ENCODE measurements at regions not wholly inside any gene's neighbourhood (a gene's known extent, or its start where the extent isn't known, plus 50 kb on each side); places are given as distances from the start of the nearest gene placed in this dataset.
"Not testable (repeated sequence)": the region's sequence is repeated elsewhere in the genome, so short reads cannot be mapped to it uniquely, and the experiment has no call there.

- Mint-ChIP-seq H3K4me3 (no peak overlapping the region), H3K4me1 (no peaks in the 10 kb centered on the region), H3K36me3 (no peaks in the 10 kb centered on the region), H3K27me3 (ENCODE audit: low read depth in 2 of 2) (no peaks in the 10 kb centered on the region), H3K27ac (no peak overlapping the region), H3K9me3 (peaks cover 0 to 3% of the 10 kb centered on the region in 2 donors)
- H3K36me3 ChIP-seq (ENCODE audit: control insufficient read depth, insufficient read depth, low read length): no peaks in the 10 kb centered on the region
- no peaks in the 10 kb centered on the region for H3K27me3 ChIP-seq (ENCODE audit: control insufficient read depth, insufficient read depth, low read length)
- no peaks in the 10 kb centered on the region for H3K9me3 ChIP-seq (ENCODE audit: control insufficient read depth, insufficient read depth, low read length)
- no peak for DNase-seq
- 89% methylated on average over 6 of the region's 6 CpGs for WGBS (ENCODE audit: insufficient coverage)
- no peak overlapping the region for H3K4me3 ChIP-seq (ENCODE audit: low read length)
- intact Hi-C loops (cut with micrococcal nuclease): no loop called here
- H3K4me1 ChIP-seq (ENCODE audit: control insufficient read depth, insufficient read depth, low read length): no peaks in the 10 kb centered on the region
- no peak for TF ChIP-seq CTCF (IDR thresholded peaks at IDR 0.05)
- no peak overlapping the region for H3K27ac ChIP-seq (ENCODE audit: low read length)
- ATAC-seq: no peak
Measured at GRCh38 chr9:27688954-27689353, 115.7 kb upstream of the C9orf72 start.

- H3K4me3 Mint-ChIP-seq; H3K27me3 Mint-ChIP-seq (ENCODE audit: low read depth in 2 of 2); H3K27ac Mint-ChIP-seq; H3K36me3 Mint-ChIP-seq; DNase-seq; H3K4me1 ChIP-seq (ENCODE audit: control insufficient read depth, insufficient read depth, low read length); H3K4me3 ChIP-seq (ENCODE audit: low read length); H3K4me1 Mint-ChIP-seq; H3K27me3 ChIP-seq (ENCODE audit: control insufficient read depth, insufficient read depth, low read length); H3K36me3 ChIP-seq (ENCODE audit: control insufficient read depth, insufficient read depth, low read length); ATAC-seq; H3K27ac ChIP-seq (ENCODE audit: low read length); H3K9me3 Mint-ChIP-seq; H3K9me3 ChIP-seq (ENCODE audit: control insufficient read depth, insufficient read depth, low read length); intact Hi-C loops (cut with micrococcal nuclease): not testable (repeated sequence)
- WGBS (ENCODE audit: insufficient coverage): 100% methylated on average over 4 of the region's 17 CpGs
Measured at GRCh38 chr9:27690816-27691215, 117.5 kb upstream of the C9orf72 start.

GRCh38 chr9:27699621-27700020 is 126.3 kb upstream of the C9orf72 start:
- Histone ChIP-seq H3K4me3 (ENCODE audit: low read length) (no peak overlapping the region), H3K36me3 (ENCODE audit: control insufficient read depth, insufficient read depth, low read length) (no peaks in the 10 kb centered on the region), H3K9me3 (ENCODE audit: control insufficient read depth, insufficient read depth, low read length) (no peaks in the 10 kb centered on the region), H3K27ac (ENCODE audit: low read length) (no peak overlapping the region), H3K4me1 (ENCODE audit: control insufficient read depth, insufficient read depth, low read length) (no peaks in the 10 kb centered on the region), H3K27me3 (ENCODE audit: control insufficient read depth, insufficient read depth, low read length) (no peaks in the 10 kb centered on the region)
- Mint-ChIP-seq H3K4me1 (no peaks in the 10 kb centered on the region), H3K4me3 (no peak overlapping the region), H3K9me3 (peaks cover 0 to 4% of the 10 kb centered on the region in 2 donors), H3K27me3 (ENCODE audit: low read depth in 2 of 2) (no peaks in the 10 kb centered on the region), H3K36me3 (no peaks in the 10 kb centered on the region), H3K27ac (no peak overlapping the region)
- DNase-seq (no peak), ATAC-seq (no peak)
- no peak for TF ChIP-seq CTCF (IDR thresholded peaks at IDR 0.05)
- intact Hi-C loops (cut with micrococcal nuclease): no loop called here
- 75% methylated on average over 1 of the region's 1 CpG for WGBS (ENCODE audit: insufficient coverage)

- H3K4me3 ChIP-seq (ENCODE audit: low read length): no peak overlapping the region
- no peaks in the 10 kb centered on the region for H3K4me1 ChIP-seq (ENCODE audit: control insufficient read depth, insufficient read depth, low read length)
- Mint-ChIP-seq H3K9me3 (peaks cover 4% of the 10 kb centered on the region in 2 donors), H3K27ac (no peak overlapping the region), H3K36me3 (no peaks in the 10 kb centered on the region), H3K27me3 (ENCODE audit: low read depth in 2 of 2) (no peaks in the 10 kb centered on the region), H3K4me3 (no peak overlapping the region), H3K4me1 (no peaks in the 10 kb centered on the region)
- no peaks in the 10 kb centered on the region for H3K9me3 ChIP-seq (ENCODE audit: control insufficient read depth, insufficient read depth, low read length)
- no peak overlapping the region for H3K27ac ChIP-seq (ENCODE audit: low read length)
- H3K27me3 ChIP-seq (ENCODE audit: control insufficient read depth, insufficient read depth, low read length): no peaks in the 10 kb centered on the region
- no peaks in the 10 kb centered on the region for H3K36me3 ChIP-seq (ENCODE audit: control insufficient read depth, insufficient read depth, low read length)
- intact Hi-C loops (cut with micrococcal nuclease): no loop called here
- no peak for TF ChIP-seq CTCF (IDR thresholded peaks at IDR 0.05)
- no peak for DNase-seq
- 74% methylated on average over 2 of the region's 3 CpGs for WGBS (ENCODE audit: insufficient coverage)
- no peak for ATAC-seq
Measured at GRCh38 chr9:27701016-27701415, 127.7 kb upstream of the C9orf72 start.
